ENCODE measurements at regions not wholly inside any gene's neighbourhood (a gene's known extent, or its start where the extent isn't known, plus 50 kb on each side); places are given as distances from the start of the nearest gene placed in this dataset.

DNA sequence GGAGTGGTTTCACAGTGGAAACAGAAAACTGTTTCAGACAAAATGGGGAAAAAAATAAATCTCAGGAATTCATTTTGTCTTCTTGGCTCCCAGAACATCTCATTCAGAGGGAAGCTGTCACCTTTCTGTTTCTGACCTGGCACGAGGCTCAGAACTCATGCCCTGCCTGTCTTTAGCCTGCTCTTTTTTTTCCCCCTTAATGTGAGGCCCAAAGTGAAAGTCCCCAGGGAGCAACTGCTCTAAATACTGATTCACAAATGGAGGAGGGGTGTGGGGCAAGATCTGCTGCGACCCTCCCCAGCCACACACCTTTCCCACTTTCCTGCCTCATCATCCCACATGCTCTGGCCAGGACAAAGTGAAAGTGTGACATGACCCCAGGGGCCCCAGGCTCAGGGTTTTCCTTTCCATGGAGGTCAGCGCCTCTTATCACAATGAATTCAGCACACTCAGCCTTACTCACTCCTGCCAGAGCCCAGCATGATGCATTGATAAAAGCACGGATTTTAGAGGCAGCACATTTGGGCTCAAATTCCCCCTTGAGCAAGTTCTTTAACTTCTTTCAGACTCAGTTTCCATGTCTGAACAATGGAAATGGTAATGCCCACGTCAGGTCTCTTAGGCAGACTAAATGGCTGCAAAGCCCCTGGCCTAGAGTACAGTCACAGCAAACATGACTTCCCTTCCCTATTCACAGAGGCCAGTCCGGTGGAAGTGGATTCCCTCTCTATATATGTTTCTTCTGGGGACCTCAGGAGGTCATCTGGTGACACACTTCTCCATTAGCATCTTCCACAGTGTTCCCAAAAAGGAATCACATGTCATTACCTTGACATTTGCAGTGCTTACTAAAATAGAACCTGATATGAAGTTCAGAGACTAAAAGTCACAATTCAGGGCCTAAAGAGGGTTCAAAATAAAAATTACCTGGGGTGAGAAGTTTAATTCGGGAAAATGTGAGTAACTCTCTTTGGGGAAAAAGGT lies 55.3 kb upstream of the TMEM163 start:
- H3K27ac ChIP-seq, result no peak overlapping the region
- H3K4me1 ChIP-seq, result peaks cover 4% of the 10 kb centered on the region
- WGBS, 2 donors, result 73 to 80% methylated on average over 7 of the region's 7 CpGs
- TF ChIP-seq POLR2A (IDR thresholded peaks at IDR 0.05), result no peak
- TF ChIP-seq, protein P1, sequence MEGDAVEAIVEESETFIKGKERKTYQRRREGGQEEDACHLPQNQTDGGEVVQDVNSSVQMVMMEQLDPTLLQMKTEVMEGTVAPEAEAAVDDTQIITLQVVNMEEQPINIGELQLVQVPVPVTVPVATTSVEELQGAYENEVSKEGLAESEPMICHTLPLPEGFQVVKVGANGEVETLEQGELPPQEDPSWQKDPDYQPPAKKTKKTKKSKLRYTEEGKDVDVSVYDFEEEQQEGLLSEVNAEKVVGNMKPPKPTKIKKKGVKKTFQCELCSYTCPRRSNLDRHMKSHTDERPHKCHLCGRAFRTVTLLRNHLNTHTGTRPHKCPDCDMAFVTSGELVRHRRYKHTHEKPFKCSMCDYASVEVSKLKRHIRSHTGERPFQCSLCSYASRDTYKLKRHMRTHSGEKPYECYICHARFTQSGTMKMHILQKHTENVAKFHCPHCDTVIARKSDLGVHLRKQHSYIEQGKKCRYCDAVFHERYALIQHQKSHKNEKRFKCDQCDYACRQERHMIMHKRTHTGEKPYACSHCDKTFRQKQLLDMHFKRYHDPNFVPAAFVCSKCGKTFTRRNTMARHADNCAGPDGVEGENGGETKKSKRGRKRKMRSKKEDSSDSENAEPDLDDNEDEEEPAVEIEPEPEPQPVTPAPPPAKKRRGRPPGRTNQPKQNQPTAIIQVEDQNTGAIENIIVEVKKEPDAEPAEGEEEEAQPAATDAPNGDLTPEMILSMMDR (IDR thresholded peaks at IDR 0.05), result no peak
- intact Hi-C loops (cut with DNase I; ENCODE audit: low total_unique reads), result no loop called here
- H3K36me3 ChIP-seq (ENCODE audit: low read depth, missing control alignments), result no peaks in the 10 kb centered on the region
- DNase-seq, result no peak
- H3K4me3 ChIP-seq, result no peak overlapping the region
- H3K9me3 ChIP-seq, result no peaks in the 10 kb centered on the region
- H3K27me3 ChIP-seq, result no peaks in the 10 kb centered on the region

DNA sequence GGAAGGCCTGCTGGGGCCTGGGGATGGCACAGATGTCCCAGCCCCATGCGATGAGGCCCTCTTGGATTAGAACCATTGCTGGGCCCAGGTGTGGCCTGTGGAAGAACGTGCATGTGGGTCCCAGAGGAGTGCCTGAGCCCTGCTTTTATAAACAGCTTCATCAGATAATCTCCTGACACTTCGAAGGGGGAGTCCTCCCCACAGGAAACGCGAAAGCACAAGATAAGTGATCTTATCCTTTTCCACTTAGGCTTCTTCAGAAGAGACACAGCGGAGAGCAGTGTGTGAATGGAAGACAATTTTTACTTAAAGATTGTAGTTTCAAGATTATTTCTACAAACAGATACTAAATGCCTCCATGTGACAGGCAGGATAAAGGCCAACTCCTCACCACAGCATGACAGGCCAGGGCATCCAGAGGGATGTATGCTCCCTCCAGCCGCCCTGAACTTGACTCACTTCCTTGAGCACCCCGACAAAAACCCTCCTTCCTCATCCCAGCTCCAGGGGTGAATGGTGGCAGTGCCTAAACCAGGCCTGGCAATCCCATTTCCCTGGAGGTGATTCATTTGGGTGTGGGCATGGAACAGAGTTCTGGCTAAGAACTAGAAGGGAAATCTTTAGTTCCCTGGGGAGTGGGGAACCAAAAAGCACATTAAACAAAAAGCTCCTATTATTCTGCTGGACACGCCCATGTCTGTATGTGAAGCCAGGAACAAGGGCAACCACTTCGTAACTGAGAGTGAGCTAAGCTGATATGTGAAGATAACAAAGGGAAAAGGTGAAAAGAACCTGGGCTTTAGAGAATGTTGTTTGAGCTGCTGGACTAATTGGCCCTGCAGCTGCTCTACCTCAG lies 56.2 kb upstream of the TMEM163 start:
- H3K9me3 ChIP-seq, result no peaks in the 10 kb centered on the region
- intact Hi-C loops (cut with DNase I; ENCODE audit: low total_unique reads), result no loop called here
- H3K27me3 ChIP-seq, result no peaks in the 10 kb centered on the region
- WGBS, 2 donors, result 65 to 82% methylated on average over 10 of the region's 10 CpGs
- no peak for DNase-seq
- H3K4me1 ChIP-seq, result peaks cover 4% of the 10 kb centered on the region
- no peak overlapping the region for H3K4me3 ChIP-seq
- no peak overlapping the region for H3K27ac ChIP-seq
- TF ChIP-seq, protein P1 (IDR thresholded peaks at IDR 0.05), result no peak
- no peak for TF ChIP-seq POLR2A (IDR thresholded peaks at IDR 0.05)
- H3K36me3 ChIP-seq (ENCODE audit: low read depth, missing control alignments), result no peaks in the 10 kb centered on the region

DNA sequence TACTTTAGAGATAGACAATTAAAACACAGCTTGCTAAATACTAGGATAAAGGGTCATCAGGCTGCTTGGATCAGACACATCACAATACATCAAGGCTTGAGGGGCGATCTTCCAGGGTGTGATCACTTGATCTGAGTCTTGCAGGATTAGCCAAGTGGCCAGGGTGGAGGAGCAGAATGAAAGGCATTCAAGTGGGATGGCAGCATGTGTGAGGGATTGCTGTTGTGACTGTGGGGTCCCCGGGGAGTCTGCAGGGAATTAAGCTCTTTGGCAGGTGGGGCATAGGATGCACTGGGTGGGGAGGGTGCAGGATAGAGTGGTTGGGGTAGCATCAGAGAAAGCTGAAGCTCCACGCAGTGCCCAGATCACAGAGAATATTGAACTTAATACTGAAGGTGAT lies 58.0 kb upstream of the TMEM163 start:
- WGBS, 2 donors, result 87 to 98% methylated on average over 3 of the region's 3 CpGs

DNA sequence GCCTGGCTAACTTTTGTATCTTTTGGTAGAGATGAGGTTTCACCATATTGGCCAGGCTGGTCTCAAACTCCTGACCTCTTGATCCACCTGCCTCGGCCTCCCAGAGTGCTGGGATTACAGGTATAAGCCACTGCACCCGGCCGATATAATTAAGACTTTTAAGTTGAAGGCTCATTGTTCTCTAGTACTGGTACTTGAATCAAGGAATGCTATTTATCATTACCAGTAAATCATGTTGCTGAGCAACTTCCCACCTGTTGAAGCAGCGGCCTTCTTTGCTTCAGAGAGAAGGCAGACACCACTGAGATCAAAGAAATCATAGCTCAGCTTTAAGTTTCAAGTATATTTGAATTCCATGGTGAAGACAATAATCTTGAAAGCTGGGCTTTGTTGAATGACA lies 58.8 kb upstream of the TMEM163 start:
- Histone ChIP-seq H3K9me3 (no peaks in the 10 kb centered on the region), H3K27me3 (no peaks in the 10 kb centered on the region), H3K4me3 (no peak overlapping the region), H3K27ac (no peak overlapping the region), H3K4me1 (peaks cover 4% of the 10 kb centered on the region), H3K36me3 (ENCODE audit: low read depth, missing control alignments) (no peaks in the 10 kb centered on the region)
- intact Hi-C loops (cut with DNase I; ENCODE audit: low total_unique reads), result no loop called here
- 91 to 92% methylated on average over 4 of the region's 4 CpGs for WGBS, 2 donors
- DNase-seq, result no peak
- TF ChIP-seq, protein P1 (IDR thresholded peaks at IDR 0.05), result no peak
- no peak for TF ChIP-seq POLR2A (IDR thresholded peaks at IDR 0.05)

More for the DNA sequence above, 58.0 kb upstream of the TMEM163 start:
- TF ChIP-seq POLR2A (IDR thresholded peaks at IDR 0.05), result no peak
- TF ChIP-seq, protein P1 (IDR thresholded peaks at IDR 0.05), result no peak
- H3K4me1 ChIP-seq, result peaks cover 4% of the 10 kb centered on the region
- intact Hi-C loops (cut with DNase I; ENCODE audit: low total_unique reads), result no loop called here
- H3K27ac ChIP-seq, result no peak overlapping the region
- H3K36me3 ChIP-seq (ENCODE audit: low read depth, missing control alignments), result no peaks in the 10 kb centered on the region
- no peak overlapping the region for H3K4me3 ChIP-seq
- DNase-seq, result no peak
- H3K9me3 ChIP-seq, result no peaks in the 10 kb centered on the region
- no peaks in the 10 kb centered on the region for H3K27me3 ChIP-seq

Measured in testis (tissue), 2 donors.